HL-60 (cell line): ENCODE measurements at regions not wholly inside any gene's neighbourhood (a gene's known extent, or its start where the extent isn't known, plus 50 kb on each side); places are given as distances from the start of the nearest gene placed in this dataset.
"Not testable (repeated sequence)": the region's sequence is repeated elsewhere in the genome, so short reads cannot be mapped to it uniquely, and the experiment has no call there.

Experiments used
- DNase-seq, 2 experiments: peaks; one replicate each; pipeline ENCODE4 v3.0.0-alpha.2; 2010 to 2020; ENCODE audit warnings: low read depth in 1 of 2, low spot score in 1 of 2
- H3K27ac ChIP-seq: fragments of 250-450 bp; sonication (Bioruptor Pico); replicated peaks from 2 replicates; pipeline ENCODE4 v1.5.1; 2020; ENCODE audit warnings: mild to moderate bottlenecking, moderate library complexity
- H3K27me3 ChIP-seq: fragments of 250-450 bp; sonication (Bioruptor Pico); 2 replicates; pipeline ENCODE4 v1.5.1; 2021; ENCODE audit warnings: mild to moderate bottlenecking, moderate library complexity; ENCODE audit not compliant: insufficient read depth, poor library complexity, severe bottlenecking
- H3K4me3 ChIP-seq: replicated peaks from 2 replicates; pipeline ENCODE4 v1.5.1; 2011; ENCODE audit warnings: mild to moderate bottlenecking, control low read depth, low read length; ENCODE audit not compliant: insufficient read depth
- CTCF ChIP-seq: IDR thresholded peaks from one replicate; pipeline ENCODE4 v1.5.1; 2011; ENCODE audit warnings: low read length, control low read depth, inconsistent platforms; ENCODE audit not compliant: insufficient read depth
- GABPA ChIP-seq: IDR thresholded peaks from 2 replicates; pipeline ENCODE4 v1.6.1; 2012; ENCODE audit warnings: low read depth
- POLR2AphosphoS5 ChIP-seq: IDR thresholded peaks from 2 replicates; pipeline ENCODE4 v1.6.1; 2012; ENCODE audit warnings: low read depth
- REST ChIP-seq: IDR thresholded peaks from 2 replicates; pipeline ENCODE4 v1.6.1; 2012; ENCODE audit warnings: low read depth; ENCODE audit not compliant: insufficient replicate concordance
- SPI1 ChIP-seq: IDR thresholded peaks from 2 replicates; pipeline ENCODE4 v1.6.1; 2012; ENCODE audit warnings: low read depth, mild to moderate bottlenecking, borderline replicate concordance

DNA sequence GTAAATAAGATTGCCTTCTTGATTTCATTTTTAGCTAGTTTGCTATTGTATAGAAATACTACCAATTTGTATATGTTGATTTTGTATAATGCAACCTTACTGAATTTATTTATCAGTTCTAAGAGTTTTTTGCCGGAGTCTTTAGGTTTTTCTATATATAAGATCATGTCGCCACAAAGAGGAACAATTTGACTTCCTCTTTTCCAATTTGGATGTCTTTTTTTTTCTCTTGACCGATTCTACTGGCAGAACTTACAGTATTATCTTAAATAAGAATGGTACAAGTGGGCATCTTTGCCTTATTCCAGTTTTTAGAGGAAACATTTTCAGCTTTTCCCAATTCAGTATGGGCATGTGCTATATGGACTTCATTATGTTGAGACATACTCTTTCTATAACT lies 624.7 kb upstream of the ACO1 start:
- TF ChIP-seq CTCF (no peak), SPI1 (peak; percentile 59; the same call in 1 of the 2 replicates)
- Histone ChIP-seq H3K27ac (no peak overlapping the region), H3K4me3 (no peak overlapping the region), H3K27me3 (no peaks in the 10 kb centered on the region)
- DNase-seq: no peak

DNA sequence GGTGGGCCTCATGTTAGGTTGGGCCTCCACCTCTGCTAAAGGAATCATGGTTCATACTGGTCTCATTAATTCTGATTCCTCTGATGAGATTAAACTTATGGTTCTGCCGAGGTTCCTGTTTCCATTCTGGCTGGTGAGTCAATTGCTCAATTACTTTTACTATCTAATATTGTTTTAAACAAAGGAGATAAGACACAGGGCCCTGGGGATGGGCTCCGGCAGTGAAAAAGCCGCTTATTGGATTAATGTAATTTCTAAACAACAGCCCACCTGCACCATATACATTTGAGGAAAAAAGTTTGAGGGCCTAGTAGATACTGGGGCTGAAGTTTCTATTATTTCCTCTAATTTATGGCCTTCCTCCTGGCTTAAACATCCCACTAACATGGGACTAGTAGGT lies 610.4 kb upstream of the ACO1 start:
- H3K27me3 ChIP-seq, DNase-seq, H3K27ac ChIP-seq, H3K4me3 ChIP-seq: not testable (repeated sequence)

GRCh38 chr9:31774571-31774970 lies 609.9 kb upstream of the ACO1 start:
- H3K4me3 ChIP-seq: no peak overlapping the region
- TF ChIP-seq GABPA (no peak), CTCF (no peak), POLR2AphosphoS5 (no peak), SPI1 (no peak), REST (no peak)
- no peaks in the 10 kb centered on the region for H3K27me3 ChIP-seq
- no peak overlapping the region for H3K27ac ChIP-seq
- no peak for DNase-seq

DNA sequence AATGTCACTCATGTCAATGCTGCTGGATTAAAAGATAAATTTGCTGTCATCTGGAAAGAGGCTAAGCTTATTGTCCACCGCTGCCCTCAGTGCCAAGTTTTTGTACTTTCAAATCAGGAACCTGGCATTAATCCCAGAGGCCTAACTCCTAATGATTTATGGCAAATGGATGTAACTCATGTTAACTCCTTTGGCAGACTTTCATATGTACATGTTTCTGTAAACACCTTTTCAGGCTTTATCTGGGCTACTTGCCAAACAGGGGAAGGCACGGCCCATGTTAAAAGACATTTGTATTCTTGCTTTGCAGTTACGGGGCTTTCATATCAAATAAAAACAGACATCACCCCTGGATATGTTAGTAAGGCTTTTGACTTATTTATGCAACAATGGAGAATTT lies 608.0 kb upstream of the ACO1 start:
- TF ChIP-seq REST (no peak), POLR2AphosphoS5 (no peak), GABPA (no peak)
- H3K4me3 ChIP-seq: no peak overlapping the region
- DNase-seq: no peak

GRCh38 chr9:31783491-31783890 lies 601.0 kb upstream of the ACO1 start:
- no peaks in the 10 kb centered on the region for H3K27me3 ChIP-seq
- H3K27ac ChIP-seq: no peak overlapping the region
- no peak overlapping the region for H3K4me3 ChIP-seq
- TF ChIP-seq POLR2AphosphoS5 (no peak), CTCF (no peak), SPI1 (no peak), GABPA (no peak), REST (no peak)
- no peak for DNase-seq

More for the DNA sequence above, 608.0 kb upstream of the ACO1 start:
- H3K27me3 ChIP-seq: no peaks in the 10 kb centered on the region
- H3K27ac ChIP-seq: no peak overlapping the region
